ENCODE measurements at regions not wholly inside any gene's neighbourhood (a gene's known extent, or its start where the extent isn't known, plus 50 kb on each side); places are given as distances from the start of the nearest gene placed in this dataset.
"Not testable (repeated sequence)": the region's sequence is repeated elsewhere in the genome, so short reads cannot be mapped to it uniquely, and the experiment has no call there.

DNA sequence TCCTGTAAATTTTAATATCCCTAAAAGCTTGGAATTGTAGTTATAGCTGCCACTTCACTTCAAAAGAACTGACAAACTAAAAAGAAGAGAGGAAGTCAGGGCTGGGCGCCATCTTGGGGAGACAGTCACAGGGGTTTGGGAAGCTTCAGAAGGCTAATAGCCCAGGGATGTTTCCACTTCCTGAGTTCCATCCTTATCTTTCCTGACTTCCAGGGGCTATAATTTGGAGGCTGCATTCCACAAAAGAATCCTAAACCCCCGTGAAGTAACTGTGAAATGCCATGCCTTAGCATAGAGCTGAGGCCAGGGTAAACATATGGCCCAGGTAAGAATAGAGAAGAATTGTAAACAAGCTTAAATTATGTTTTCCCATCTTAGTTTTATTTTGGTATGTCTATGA lies 75.4 kb upstream of the LPAR1 start:
- Mint-ChIP-seq H3K27ac (no peak overlapping the region), H3K4me1 (ENCODE audit: low read depth) (no peaks in the 10 kb centered on the region), H3K4me3 (no peak overlapping the region), H3K9me3 (no peaks in the 10 kb centered on the region), H3K27me3 (no peaks in the 10 kb centered on the region), H3K36me3 (no peaks in the 10 kb centered on the region)
- no peak for DNase-seq
- ChIA-PET POLR2A (no interaction called here), CTCF (no interaction called here)
- intact Hi-C loops (cut with micrococcal nuclease), result no loop called here

DNA sequence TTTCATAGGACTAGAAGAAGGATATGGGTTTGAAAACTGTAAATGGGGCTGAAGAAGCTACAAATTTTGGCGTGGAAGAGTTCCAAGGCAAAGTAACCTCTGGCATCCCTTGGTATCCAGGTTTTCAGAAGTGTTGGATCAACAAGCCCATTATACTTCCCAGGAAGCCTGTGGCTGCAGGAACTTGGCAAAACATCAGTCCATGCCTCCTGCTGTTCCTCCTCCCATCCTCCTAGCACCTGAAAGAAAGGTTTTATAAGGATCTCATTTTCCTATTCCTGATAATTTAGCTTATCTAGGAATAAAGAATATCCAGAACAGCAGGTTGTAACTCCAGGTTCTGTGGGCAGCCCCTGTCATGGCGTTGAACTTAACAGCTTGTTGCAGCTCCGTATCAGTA lies 72.5 kb upstream of the LPAR1 start:
- Mint-ChIP-seq H3K27ac (no peak overlapping the region), H3K27me3 (no peaks in the 10 kb centered on the region), H3K9me3 (no peaks in the 10 kb centered on the region), H3K36me3 (no peaks in the 10 kb centered on the region), H3K4me3 (no peak overlapping the region), H3K4me1 (ENCODE audit: low read depth) (no peaks in the 10 kb centered on the region)
- ChIA-PET CTCF (no interaction called here), POLR2A (interaction anchor here (0.6 kb wide), 1 partner anchor 516 kb away, joined by 3 read pairs; no protein-coding TSS in a partner anchor)
- no peak for DNase-seq
- intact Hi-C loops (cut with micrococcal nuclease), result no loop called here

- H3K4me1 Mint-ChIP-seq (ENCODE audit: low read depth), result no peaks in the 10 kb centered on the region
- POLR2A ChIA-PET, result interaction anchor here (0.6 kb wide), 1 partner anchor 1227 kb away, joined by 3 read pairs; no protein-coding TSS in a partner anchor
- intact Hi-C loops (cut with micrococcal nuclease), result no loop called here
- no peaks in the 10 kb centered on the region for H3K27me3 Mint-ChIP-seq
- CTCF ChIA-PET, result no interaction called here
- no peak for DNase-seq
- no peak overlapping the region for H3K27ac Mint-ChIP-seq
- no peaks in the 10 kb centered on the region for H3K36me3 Mint-ChIP-seq
- H3K4me3 Mint-ChIP-seq, result no peak overlapping the region
- no peaks in the 10 kb centered on the region for H3K9me3 Mint-ChIP-seq
Measured at GRCh38 chr9:111108946-111109345, 70.7 kb upstream of the LPAR1 start.

- Mint-ChIP-seq H3K9me3 (no peaks in the 10 kb centered on the region), H3K36me3 (no peaks in the 10 kb centered on the region), H3K4me3 (no peak overlapping the region), H3K27me3 (no peaks in the 10 kb centered on the region), H3K27ac (no peak overlapping the region), H3K4me1 (ENCODE audit: low read depth) (no peaks in the 10 kb centered on the region)
- POLR2A ChIA-PET, result no interaction called here
- CTCF ChIA-PET, result no interaction called here
- no peak for DNase-seq
- intact Hi-C loops (cut with micrococcal nuclease), result no loop called here
Measured at GRCh38 chr9:111107141-111107540, 68.9 kb upstream of the LPAR1 start.

DNA sequence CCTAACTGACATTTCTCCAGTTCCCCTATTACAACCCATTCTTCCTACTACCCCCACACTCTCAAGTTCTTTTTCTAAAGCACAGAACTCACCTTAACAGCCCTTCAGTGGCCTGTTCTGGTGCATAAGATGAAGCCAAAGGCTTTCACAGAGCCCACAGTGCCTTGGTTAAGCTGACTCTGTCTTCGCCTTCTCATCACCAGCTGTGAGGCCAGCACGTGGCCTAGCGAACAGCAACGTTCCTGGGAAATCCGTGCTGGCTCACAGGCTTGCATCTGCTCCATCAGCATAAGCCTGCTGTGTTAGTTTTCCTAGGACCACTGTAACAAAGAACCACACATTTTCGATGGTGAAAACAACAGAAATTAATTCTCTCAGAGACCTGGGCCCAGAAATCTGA lies 67.9 kb upstream of the LPAR1 start:
- H3K9me3 Mint-ChIP-seq, result no peaks in the 10 kb centered on the region
- H3K27me3 Mint-ChIP-seq, result no peaks in the 10 kb centered on the region
- ChIA-PET POLR2A (no interaction called here), CTCF (no interaction called here)
- H3K4me3 Mint-ChIP-seq, result no peak overlapping the region
- H3K27ac Mint-ChIP-seq, result no peak overlapping the region
- H3K4me1 Mint-ChIP-seq (ENCODE audit: low read depth), result no peaks in the 10 kb centered on the region
- DNase-seq, result no peak
- intact Hi-C loops (cut with micrococcal nuclease), result no loop called here
- H3K36me3 Mint-ChIP-seq, result no peaks in the 10 kb centered on the region

- Mint-ChIP-seq H3K27ac (no peak overlapping the region), H3K9me3 (no peaks in the 10 kb centered on the region), H3K36me3 (no peaks in the 10 kb centered on the region), H3K4me1 (ENCODE audit: low read depth) (no peaks in the 10 kb centered on the region), H3K27me3 (no peaks in the 10 kb centered on the region), H3K4me3 (no peak overlapping the region)
- intact Hi-C loops (cut with micrococcal nuclease), result no loop called here
- ChIA-PET POLR2A (no interaction called here), CTCF (no interaction called here)
- no peak for DNase-seq
Measured at GRCh38 chr9:111102793-111103464, 64.7 kb upstream of the LPAR1 start.

DNA sequence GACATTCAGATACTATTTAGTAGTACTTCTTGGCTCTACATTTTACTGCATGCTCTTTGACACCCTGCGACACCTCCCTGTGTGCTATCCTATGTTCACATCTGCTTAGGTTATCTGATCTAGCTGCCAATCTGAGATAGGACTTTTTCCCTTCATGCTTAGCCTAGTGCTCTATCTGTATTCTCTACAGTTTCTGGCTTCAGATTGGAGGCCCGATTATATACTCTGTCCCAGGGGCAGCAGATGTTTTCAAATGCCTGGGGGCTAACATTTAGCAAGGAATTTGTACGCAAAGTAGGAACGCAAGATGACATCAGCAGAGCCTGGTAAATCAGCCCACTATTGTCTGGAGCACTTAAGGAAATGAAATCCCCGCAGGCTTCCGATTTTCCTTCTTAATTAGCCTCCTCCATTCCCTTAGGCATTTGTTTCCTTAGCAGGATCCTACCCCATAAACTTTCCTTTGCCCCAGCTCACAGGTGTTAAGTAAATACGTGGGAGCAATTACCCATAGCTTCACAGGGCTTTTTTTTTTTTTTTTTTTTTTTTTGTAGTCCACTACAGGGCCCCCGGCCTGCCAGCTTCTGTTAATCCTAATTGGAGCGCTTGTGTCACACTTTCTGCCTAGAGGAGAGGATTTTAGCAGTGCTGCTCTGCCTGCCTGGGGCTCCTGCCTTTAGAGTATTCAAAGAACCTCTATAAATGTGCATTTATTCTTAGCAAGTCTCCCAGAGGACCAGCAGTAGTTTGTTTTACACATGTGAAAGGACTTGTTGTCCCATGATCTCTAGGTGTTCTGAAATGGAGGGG lies 61.1 kb upstream of the LPAR1 start:
- Mint-ChIP-seq H3K27me3 (peaks cover 1% of the 10 kb centered on the region), H3K4me3 (no peak overlapping the region), H3K4me1 (ENCODE audit: low read depth) (no peaks in the 10 kb centered on the region), H3K9me3 (no peaks in the 10 kb centered on the region), H3K36me3 (no peaks in the 10 kb centered on the region), H3K27ac (no peak overlapping the region)
- no peak for DNase-seq
- POLR2A ChIA-PET, result no interaction called here
- intact Hi-C loops (cut with micrococcal nuclease), result no loop called here
- CTCF ChIA-PET, result no interaction called here

- intact Hi-C loops (cut with micrococcal nuclease), result no loop called here
- Mint-ChIP-seq H3K4me3 (no peak overlapping the region), H3K27ac (no peak overlapping the region), H3K4me1 (ENCODE audit: low read depth) (no peaks in the 10 kb centered on the region), H3K9me3 (no peaks in the 10 kb centered on the region), H3K27me3 (peaks cover 1% of the 10 kb centered on the region), H3K36me3 (no peaks in the 10 kb centered on the region)
- DNase-seq, result no peak
- CTCF ChIA-PET, result no interaction called here
- POLR2A ChIA-PET, result no interaction called here
Measured at GRCh38 chr9:111098093-111098492, 59.8 kb upstream of the LPAR1 start.

- Mint-ChIP-seq H3K27me3 (peaks cover 1% of the 10 kb centered on the region), H3K27ac (no peak overlapping the region), H3K9me3 (no peaks in the 10 kb centered on the region), H3K36me3 (no peaks in the 10 kb centered on the region), H3K4me1 (ENCODE audit: low read depth) (no peaks in the 10 kb centered on the region), H3K4me3 (no peak overlapping the region)
- CTCF ChIA-PET, result interaction anchor here (0.6 kb wide), 1 partner anchor 202 kb away, joined by 3 read pairs; no protein-coding TSS in a partner anchor
- POLR2A ChIA-PET, result no interaction called here
- no peak for DNase-seq
- intact Hi-C loops (cut with micrococcal nuclease), result no loop called here
Measured at GRCh38 chr9:111096051-111096450, 57.8 kb upstream of the LPAR1 start.

DNA sequence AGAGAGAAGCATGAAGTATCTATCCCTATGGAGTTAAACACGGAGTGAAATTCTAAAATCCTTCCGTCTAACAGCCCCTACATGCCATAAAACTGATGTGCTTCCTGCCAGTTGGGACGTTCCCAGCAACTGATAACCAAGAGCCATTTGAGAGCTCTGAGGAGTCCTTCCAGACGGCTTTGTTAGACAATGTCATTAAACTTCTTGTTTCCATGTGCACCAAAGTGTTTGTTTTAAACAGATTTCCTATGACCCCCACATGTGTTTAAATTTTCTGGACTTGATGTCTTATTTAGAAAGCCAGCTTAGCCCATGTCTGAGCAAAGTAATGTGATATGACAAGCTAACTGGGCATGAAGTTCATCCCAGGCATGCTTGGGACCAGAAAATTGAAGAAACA lies 57.2 kb upstream of the LPAR1 start:
- H3K4me3 Mint-ChIP-seq, result no peak overlapping the region
- no peak for DNase-seq

DNA sequence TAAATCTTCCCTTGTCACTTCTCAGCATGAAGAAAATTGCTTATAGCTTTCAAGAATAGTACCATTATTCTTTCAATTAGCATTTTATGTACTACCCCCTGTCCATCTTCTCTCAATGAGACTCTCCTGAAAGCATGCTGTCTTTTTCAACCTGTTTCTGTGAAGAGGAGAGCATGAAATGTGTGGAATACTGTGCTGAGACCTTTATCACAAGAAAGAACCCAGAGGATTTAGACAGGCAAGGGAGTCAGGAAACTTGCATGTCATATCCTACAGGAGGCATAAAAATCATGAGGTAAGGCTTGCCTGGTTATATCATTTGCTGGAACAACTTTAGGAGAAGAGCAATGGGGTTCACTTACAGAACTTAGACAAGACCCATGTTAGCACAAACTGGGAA lies 56.7 kb upstream of the LPAR1 start:
- ChIA-PET CTCF (no interaction called here), POLR2A (no interaction called here)
- DNase-seq, result no peak
- Mint-ChIP-seq H3K4me3 (no peak overlapping the region), H3K27me3 (peaks cover 1% of the 10 kb centered on the region), H3K9me3 (no peaks in the 10 kb centered on the region), H3K27ac (no peak overlapping the region), H3K36me3 (no peaks in the 10 kb centered on the region), H3K4me1 (ENCODE audit: low read depth) (no peaks in the 10 kb centered on the region)
- intact Hi-C loops (cut with micrococcal nuclease), result no loop called here

More for the DNA sequence above, 57.2 kb upstream of the LPAR1 start:
- intact Hi-C loops (cut with micrococcal nuclease), result no loop called here
- Mint-ChIP-seq H3K27me3 (peaks cover 1% of the 10 kb centered on the region), H3K36me3 (no peaks in the 10 kb centered on the region), H3K27ac (no peak overlapping the region), H3K9me3 (no peaks in the 10 kb centered on the region), H3K4me1 (ENCODE audit: low read depth) (no peaks in the 10 kb centered on the region)
- CTCF ChIA-PET, result no interaction called here
- POLR2A ChIA-PET, result no interaction called here

DNA sequence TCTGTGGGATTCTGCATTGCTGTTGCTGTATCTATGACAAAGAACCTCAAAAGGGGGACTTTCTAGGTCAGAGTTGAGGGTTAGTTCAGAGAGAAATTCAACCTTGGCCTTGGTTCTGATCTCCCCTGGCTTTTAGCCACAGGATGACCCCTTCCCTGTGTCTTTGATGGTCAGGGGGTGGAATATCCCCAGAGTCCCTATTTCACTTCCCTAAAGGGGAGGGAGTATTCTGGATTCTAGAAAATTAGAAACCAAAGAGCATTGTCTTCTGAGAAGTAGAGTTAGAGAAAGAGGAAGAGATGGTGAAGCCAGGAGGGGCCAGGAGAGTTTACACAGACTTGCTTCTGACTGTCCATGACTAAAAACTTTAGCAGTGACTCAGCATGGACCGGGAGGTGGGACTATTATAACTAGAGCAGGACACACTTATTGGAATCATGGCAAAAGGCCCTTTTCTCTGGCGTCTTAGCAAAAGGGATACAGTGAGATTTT lies 56.2 kb upstream of the LPAR1 start:
- Mint-ChIP-seq H3K27me3 (peaks cover 1% of the 10 kb centered on the region), H3K36me3 (no peaks in the 10 kb centered on the region), H3K4me1 (ENCODE audit: low read depth) (no peaks in the 10 kb centered on the region), H3K4me3 (no peak overlapping the region), H3K9me3 (no peaks in the 10 kb centered on the region), H3K27ac (no peak overlapping the region)
- POLR2A ChIA-PET, result no interaction called here
- intact Hi-C loops (cut with micrococcal nuclease), result no loop called here
- CTCF ChIA-PET, result no interaction called here
- DNase-seq, result no peak

DNA sequence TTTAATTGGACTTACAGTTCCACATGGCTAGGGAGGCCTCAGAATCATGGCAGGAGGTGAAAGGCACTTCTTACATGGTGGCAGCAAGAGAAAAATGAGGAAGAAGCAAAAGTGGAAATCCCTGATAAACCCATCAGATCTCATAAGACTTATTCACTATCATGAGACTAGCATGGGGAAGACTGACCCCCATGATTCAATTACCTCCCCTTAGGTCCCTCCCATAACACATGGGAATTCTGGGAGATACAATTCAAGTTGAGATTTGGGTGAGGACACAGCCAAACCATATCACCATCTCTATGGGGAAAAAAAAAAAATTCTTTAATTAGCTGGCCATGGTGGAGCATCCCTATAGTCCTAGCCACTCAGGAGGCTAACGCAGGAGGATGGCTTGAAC lies 53.9 kb upstream of the LPAR1 start:
- intact Hi-C loops (cut with micrococcal nuclease); POLR2A ChIA-PET; H3K27ac Mint-ChIP-seq; H3K4me1 Mint-ChIP-seq (ENCODE audit: low read depth); CTCF ChIA-PET; DNase-seq; H3K27me3 Mint-ChIP-seq; H3K4me3 Mint-ChIP-seq; H3K36me3 Mint-ChIP-seq; H3K9me3 Mint-ChIP-seq: not testable (repeated sequence)
